DND-41 (cell line): ENCODE measurements at regions not wholly inside any gene's neighbourhood (a gene's known extent, or its start where the extent isn't known, plus 50 kb on each side); places are given as distances from the start of the nearest gene placed in this dataset.
"Not testable (repeated sequence)": the region's sequence is repeated elsewhere in the genome, so short reads cannot be mapped to it uniquely, and the experiment has no call there.

Experiments used
- ATAC-seq: fragments of 200-7000 bp; cut with Tn5 transposase; 3 replicates; pipeline ENCODE4 v1.9.1; 2021; ENCODE audit warnings: low read depth; ENCODE audit not compliant: insufficient read depth
- DNase-seq: peaks from one replicate; pipeline ENCODE4 v3.0.0-alpha.2; 2020
- H2AFZ ChIP-seq: 2 replicates; pipeline ENCODE4 v1.6.0; 2012; ENCODE audit warnings: low read depth, low read length
- H3K27ac ChIP-seq: 2 replicates; pipeline ENCODE4 v1.5.1; 2012; ENCODE audit warnings: low read length, inconsistent platforms
- H3K27me3 ChIP-seq: fragments of 200-600 bp; sonication (generic); 2 replicates; pipeline ENCODE4 v1.6.0; 2012; ENCODE audit warnings: low read length, mild to moderate bottlenecking, inconsistent platforms; ENCODE audit not compliant: insufficient read depth, poor library complexity
- H3K36me3 ChIP-seq: 2 replicates; pipeline ENCODE4 v1.5.1; 2012; ENCODE audit warnings: low read length, inconsistent platforms; ENCODE audit not compliant: insufficient read depth
- H3K4me1 ChIP-seq: 2 replicates; pipeline ENCODE4 v1.5.1; 2012; ENCODE audit warnings: mild to moderate bottlenecking, low read length; ENCODE audit not compliant: insufficient read depth
- H3K4me2 ChIP-seq: 2 replicates; pipeline ENCODE4 v1.6.0; 2012; ENCODE audit warnings: mild to moderate bottlenecking, moderate library complexity, low read length, inconsistent platforms; ENCODE audit not compliant: insufficient read depth
- H3K4me3 ChIP-seq, 2 experiments: fragments of 200-600 bp in 1 of 2; shearing (Covaris generic) in 1 of 2; 2 replicates each; pipeline ENCODE4 v1.5.1; 2012 to 2016; ENCODE audit warnings: inconsistent platforms in 2 of 2, low read length in 2 of 2, mild to moderate bottlenecking in 2 of 2, low read depth in 1 of 2, moderate library complexity in 1 of 2
- H3K79me2 ChIP-seq: 2 replicates; pipeline ENCODE4 v1.6.0; 2012; ENCODE audit warnings: low read length, inconsistent platforms; ENCODE audit not compliant: insufficient read depth
- H3K9ac ChIP-seq: 2 replicates; pipeline ENCODE4 v1.6.0; 2012; ENCODE audit warnings: low read depth, mild to moderate bottlenecking, inconsistent platforms, low read length, moderate library complexity
- H3K9me3 ChIP-seq: 2 replicates; pipeline ENCODE4 v1.5.1; 2012; ENCODE audit warnings: low read length, moderate library complexity, mild to moderate bottlenecking, inconsistent platforms; ENCODE audit not compliant: insufficient read depth, severe bottlenecking
- H4K20me1 ChIP-seq: 2 replicates; pipeline ENCODE4 v1.6.0; 2012; ENCODE audit warnings: low read length; ENCODE audit not compliant: insufficient read depth
- CTCF ChIP-seq: IDR thresholded peaks from 2 replicates; pipeline ENCODE4 v1.5.1; 2012; ENCODE audit warnings: borderline replicate concordance, low read length, moderate library complexity, mild to moderate bottlenecking; ENCODE audit not compliant: poor library complexity, severe bottlenecking; ENCODE audit errors: extremely low read depth
- EZH2 ChIP-seq: IDR thresholded peaks from 3 replicates; pipeline ENCODE4 v1.6.1; 2012; ENCODE audit warnings: borderline replicate concordance, low read depth, mild to moderate bottlenecking, moderate library complexity, low read length, inconsistent platforms; ENCODE audit not compliant: severe bottlenecking

DNA sequence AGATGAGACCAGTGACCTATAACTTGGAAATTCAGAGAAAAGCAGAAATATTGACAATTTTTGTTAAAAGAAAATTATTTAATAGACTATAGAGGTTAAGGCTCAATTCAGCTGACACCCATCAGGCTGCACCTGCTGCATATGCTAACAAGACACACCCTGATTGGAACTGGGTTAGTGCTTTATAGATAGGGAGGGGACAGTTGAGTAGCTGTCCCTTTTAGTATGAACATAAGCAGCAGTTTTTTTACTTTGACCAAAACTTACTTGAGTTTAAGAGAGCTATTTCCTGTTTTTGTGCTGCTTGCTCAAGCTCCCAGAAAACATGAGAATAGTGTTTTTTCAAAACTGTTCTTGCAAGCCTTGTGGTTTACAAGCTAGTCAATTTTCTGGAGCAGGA lies 292.6 kb downstream of the LRRC3B start:
- Histone ChIP-seq H3K27me3 (no peaks in the 10 kb centered on the region), H3K79me2 (no peaks in the 10 kb centered on the region), H3K4me1 (no peaks in the 10 kb centered on the region), H3K27ac (no peak overlapping the region), H3K4me2 (no peak overlapping the region), H3K4me3 (no peak overlapping the region), H4K20me1 (no peaks in the 10 kb centered on the region), H2AFZ (no peak overlapping the region), H3K9ac (no peak overlapping the region), H3K9me3 (no peaks in the 10 kb centered on the region), H3K36me3 (no peaks in the 10 kb centered on the region)
- DNase-seq, result no peak
- no peak for ATAC-seq
- TF ChIP-seq EZH2, result no peak
- TF ChIP-seq CTCF, result no peak

GRCh38 chr3:26920646-26921478 lies 298.3 kb downstream of the LRRC3B start:
- Histone ChIP-seq H3K4me1 (no peaks in the 10 kb centered on the region), H3K79me2 (no peaks in the 10 kb centered on the region), H2AFZ (no peak overlapping the region), H3K4me2 (no peak overlapping the region), H4K20me1 (no peaks in the 10 kb centered on the region), H3K27ac (no peak overlapping the region), H3K36me3 (no peaks in the 10 kb centered on the region), H3K27me3 (no peaks in the 10 kb centered on the region), H3K9ac (no peak overlapping the region), H3K4me3 (no peak overlapping the region), H3K9me3 (no peaks in the 10 kb centered on the region)
- no peak for ATAC-seq
- no peak for DNase-seq
- TF ChIP-seq CTCF, result no peak
- TF ChIP-seq EZH2, result no peak

DNA sequence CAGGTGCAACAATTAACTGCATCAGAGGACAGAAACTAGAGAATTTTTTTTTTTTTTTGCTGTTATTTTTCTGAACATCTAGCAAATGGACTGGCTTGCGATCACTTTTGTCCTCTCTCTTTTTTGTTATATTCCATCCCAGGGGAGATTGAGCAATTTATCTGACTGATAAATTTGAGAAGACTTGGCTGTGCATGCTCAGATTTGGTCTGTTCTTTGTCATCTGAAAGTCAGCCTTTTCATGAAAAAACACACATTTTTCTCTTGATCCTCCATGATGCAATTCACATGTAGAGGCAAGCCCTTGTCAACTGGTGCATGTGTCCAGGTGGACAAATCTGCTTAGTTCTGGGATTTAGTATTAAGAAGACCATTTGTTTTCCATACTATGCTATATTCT lies 309.3 kb downstream of the LRRC3B start:
- Histone ChIP-seq H3K27ac (no peak overlapping the region), H4K20me1 (no peaks in the 10 kb centered on the region), H3K9me3 (no peaks in the 10 kb centered on the region), H3K9ac (no peak overlapping the region), H2AFZ (no peak overlapping the region), H3K4me2 (no peak overlapping the region), H3K4me1 (no peaks in the 10 kb centered on the region), H3K4me3 (no peak overlapping the region), H3K79me2 (no peaks in the 10 kb centered on the region), H3K36me3 (no peaks in the 10 kb centered on the region), H3K27me3 (no peaks in the 10 kb centered on the region)
- DNase-seq, result no peak
- TF ChIP-seq EZH2 (no peak), CTCF (no peak)
- no peak for ATAC-seq

DNA sequence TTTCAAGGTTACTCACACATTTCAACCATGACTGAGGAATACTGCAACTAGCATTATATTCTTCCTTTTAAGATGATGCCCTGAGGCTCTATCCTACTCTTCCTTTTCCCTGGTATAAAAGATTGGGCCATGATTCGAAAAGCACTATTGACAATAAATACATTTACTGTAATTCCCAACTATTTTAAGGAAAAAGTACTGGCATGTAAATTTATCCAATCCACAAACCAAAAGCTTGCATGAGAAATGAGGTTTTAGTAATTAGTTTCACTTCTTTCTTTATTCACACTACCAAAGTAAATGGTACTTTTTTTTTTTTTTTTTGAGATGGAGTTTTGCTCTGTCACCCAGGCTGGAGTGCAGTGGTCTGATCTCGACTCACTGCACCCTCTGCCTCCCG lies 310.2 kb downstream of the LRRC3B start:
- Histone ChIP-seq H4K20me1 (no peaks in the 10 kb centered on the region), H3K4me2 (no peak overlapping the region), H3K36me3 (no peaks in the 10 kb centered on the region), H3K4me1 (no peaks in the 10 kb centered on the region), H2AFZ (no peak overlapping the region), H3K79me2 (no peaks in the 10 kb centered on the region), H3K4me3 (no peak overlapping the region), H3K9ac (no peak overlapping the region), H3K9me3 (no peaks in the 10 kb centered on the region), H3K27me3 (no peaks in the 10 kb centered on the region), H3K27ac (no peak overlapping the region)
- TF ChIP-seq EZH2 (no peak), CTCF (no peak)
- DNase-seq, result no peak
- no peak for ATAC-seq

- H4K20me1 ChIP-seq, H3K4me1 ChIP-seq, H3K27me3 ChIP-seq, H2AFZ ChIP-seq, H3K36me3 ChIP-seq, H3K4me3 ChIP-seq, H3K9ac ChIP-seq, H3K9me3 ChIP-seq, ATAC-seq, DNase-seq, H3K4me2 ChIP-seq, H3K27ac ChIP-seq, H3K79me2 ChIP-seq: not testable (repeated sequence)
These were observed 322.9 kb downstream of the LRRC3B start for GRCh38 chr3:26945480-26945879.
